Smooth muscle cell of the brain vasculature (primary cell): ENCODE measurements at regions not wholly inside any gene's neighbourhood (a gene's known extent, or its start where the extent isn't known, plus 50 kb on each side); places are given as distances from the start of the nearest gene placed in this dataset.
A peak's percentile ranks its signal among the peaks of the same experiment; 100 is the strongest.
"Not testable (repeated sequence)": the region's sequence is repeated elsewhere in the genome, so short reads cannot be mapped to it uniquely, and the experiment has no call there.

Experiments used
- DNase-seq: peaks from one replicate; pipeline ENCODE4 v3.0.0-alpha.2; 2012; ENCODE audit warnings: low read depth, low spot score

DNA sequence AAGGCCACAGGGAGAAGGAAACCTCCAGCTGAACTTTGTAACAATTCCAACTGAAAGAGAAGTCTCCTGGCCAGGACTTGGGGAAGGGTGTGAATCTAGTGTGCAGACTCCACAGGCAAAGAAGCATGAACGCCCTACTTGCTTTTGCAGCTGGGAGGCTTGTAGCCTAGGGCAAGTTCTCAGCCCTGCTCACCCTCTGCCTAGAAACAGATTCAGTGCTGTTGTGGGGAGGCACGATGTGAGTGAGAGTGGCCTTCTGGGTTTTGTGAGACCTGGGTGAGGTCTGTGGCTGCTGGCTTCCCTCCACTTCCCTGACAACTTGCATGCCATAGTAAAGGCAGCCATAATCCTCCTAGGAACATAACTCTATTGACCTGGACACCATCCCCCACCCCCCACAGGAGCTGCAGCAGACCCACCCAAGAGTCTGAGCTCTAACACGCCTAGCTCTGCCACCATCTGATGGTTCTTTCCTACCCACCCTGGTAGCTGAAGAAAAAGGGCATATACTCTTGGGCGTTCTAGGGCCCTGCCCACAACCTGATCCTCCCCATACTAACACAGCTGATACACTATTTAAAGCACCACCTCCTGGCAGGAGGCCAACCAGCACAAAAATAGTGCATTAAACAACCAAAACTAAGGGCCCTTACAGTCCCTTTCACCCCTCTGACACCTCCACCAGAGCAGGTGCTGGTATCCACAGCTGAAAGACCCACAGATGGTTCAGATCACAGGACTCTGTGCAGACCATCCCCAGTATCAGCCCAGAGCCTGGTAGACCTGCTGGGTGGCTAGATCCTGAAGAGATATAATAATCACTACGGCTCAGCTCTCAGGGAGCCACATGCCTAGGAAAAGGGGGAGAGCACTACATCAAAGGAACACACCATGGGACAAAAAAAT lies 426.5 kb downstream of the IGSF11 start:
- no peak for DNase-seq

DNA sequence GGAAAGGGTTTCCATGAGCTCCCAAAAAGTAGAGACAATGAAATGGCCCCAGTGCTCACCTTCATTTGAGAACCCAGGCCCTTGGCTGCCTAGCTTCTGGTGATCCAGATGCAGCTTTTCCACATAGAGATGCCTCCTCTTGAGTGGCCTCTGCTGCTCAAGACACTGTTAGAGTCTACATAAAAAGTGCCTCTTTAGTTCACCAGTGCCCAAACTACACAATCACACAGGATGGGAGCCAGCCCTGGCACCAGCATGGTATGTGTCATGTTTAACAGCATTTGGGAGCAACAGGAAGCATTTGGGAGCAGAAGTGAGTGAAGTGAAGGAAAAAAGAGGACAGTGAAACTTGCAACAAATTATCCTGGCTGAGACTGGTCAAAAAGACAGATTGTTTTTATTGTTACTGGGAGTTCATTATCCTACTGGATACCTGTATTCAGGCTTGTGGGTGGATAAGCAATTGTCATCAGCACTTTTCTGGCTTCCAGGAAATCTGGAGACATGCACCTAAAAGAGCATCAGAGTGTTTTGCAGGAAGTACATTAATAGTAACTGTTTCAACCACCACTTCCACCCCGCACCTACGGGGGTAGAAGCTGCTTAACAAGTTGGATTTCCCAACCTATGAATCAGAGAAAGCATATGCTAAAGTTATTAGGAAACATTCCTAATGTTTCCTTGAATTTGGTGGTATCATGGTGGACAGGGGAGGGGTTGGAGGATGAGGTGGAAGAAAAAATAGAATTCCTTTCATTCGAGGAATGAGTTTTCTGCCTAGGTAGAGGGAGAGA lies 416.2 kb downstream of the IGSF11 start:
- DNase-seq, result no peak

DNA sequence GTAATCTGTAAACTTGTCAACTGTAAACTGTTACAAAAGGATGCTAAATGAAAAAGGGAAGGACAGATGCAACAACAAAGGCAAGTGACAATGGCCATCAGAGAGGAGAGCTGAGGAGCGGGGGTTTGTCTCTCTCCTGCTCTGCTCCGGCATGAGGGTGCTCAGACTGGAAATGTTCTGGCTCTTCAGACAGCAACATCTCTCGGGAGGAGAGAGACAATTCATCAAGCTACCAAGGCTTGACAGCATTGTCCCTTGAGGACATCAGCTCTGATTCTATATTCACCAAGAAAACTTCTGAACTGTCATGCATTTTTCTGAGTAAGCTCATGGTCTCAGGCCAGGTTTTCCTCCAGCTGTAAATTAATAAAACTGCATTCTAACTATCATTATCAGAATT lies 408.2 kb downstream of the IGSF11 start:
- DNase-seq, result no peak

DNA sequence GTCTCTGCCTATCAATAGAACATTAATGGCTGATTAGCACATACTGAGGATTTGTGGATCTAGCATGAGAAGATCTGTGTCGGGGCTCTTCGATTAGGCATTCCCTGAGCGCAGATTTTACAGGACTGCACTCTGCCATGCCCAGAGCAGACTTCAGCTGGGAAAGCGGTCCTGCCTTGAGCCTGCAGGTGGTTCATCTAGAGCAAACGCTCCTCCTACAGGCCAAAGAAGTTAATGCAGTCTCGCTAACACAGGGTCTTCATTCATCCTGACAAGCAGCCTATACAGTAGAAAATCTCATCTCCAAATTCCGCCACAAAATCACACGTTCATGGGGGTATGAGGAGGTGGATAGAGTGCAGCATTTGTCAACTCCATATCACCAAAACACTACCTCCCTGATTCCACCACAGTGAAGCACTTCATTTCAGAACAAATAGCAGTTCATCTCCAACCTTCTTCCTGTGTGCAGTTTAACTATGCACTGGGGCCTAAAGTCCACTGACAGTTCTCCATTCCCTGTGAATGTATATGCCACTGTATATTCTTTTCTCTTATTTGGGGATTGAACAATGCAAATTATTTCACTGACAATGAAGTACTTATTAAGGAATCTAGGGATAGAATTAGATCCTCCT lies 405.8 kb downstream of the IGSF11 start:
- DNase-seq, result peak; percentile 24

DNA sequence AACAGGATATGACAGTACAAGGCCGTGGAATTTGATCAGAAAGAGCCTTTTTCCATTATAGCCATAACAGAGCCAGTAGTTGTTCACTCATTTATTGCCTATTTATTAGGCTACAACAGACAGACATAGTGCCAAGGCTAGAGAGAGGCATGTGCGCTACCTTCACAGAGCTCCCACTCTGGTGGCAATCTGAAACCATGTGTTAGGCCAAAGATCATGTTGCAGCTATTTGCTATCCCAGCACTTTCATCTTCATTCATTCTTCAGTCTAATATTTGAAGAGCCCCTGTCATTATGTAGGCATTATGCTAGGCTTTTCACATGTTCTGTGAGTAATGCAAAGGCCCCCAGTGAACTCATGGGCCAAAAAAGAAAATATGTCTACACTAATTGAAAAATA lies 404.8 kb downstream of the IGSF11 start:
- DNase-seq, result no peak

DNA sequence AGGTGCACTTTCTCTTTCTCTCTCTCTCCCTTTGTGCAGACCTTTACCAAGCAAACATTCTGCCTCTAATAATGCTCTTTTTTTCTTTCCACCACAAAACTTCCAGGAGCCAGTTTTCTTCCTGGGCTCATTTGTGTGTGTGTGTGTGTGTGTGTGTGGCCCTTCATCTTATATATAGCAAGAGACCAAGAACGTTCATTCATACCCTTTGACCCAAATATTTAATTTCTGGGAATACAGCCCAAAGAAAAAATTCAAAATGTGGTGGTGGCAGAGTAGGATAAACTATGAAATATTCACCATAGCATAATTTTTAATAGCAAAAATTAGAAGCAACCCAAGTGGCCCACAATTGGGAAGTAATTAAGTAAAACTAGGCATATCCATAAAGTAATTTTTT lies 398.9 kb downstream of the IGSF11 start:
- no peak for DNase-seq

DNA sequence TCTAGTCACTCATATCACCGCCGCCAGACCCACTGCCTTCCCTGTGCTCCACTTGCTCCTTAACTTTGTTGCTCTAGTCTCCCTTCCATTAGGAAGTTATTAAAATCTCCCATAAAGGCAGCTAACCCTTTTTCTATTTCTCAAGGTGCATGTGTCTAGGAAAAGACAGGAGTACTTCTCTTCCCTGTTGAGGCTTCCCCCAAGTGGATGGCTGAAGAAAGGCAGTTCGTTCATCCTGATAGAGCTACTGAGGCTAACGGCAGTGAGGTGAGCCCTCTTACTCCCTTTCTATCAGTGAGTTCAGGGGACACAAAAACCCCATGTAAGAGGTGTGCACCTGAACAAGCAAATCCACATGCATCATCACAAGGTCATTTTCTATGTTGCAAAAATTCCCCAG lies 397.8 kb downstream of the IGSF11 start:
- no peak for DNase-seq

DNA sequence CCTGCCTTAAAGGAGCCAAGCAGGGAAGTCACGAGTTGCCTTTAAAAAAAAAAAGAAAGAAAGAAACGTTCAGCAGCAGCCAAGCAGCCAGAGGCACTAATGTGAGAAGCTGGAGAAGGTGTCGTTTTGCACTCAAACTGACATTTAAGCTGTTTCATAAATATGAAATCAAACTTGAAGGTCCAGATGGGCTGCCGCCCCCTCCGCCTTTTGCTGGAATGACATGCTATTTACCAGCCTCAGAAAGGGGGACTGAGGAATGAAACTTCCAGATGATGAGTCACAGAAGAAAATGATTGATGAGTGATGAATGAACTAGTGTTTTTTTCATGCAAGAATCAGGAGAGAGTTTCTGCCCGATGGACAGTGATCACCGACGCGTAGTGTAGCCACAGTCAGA lies 396.8 kb downstream of the IGSF11 start:
- DNase-seq, result no peak

DNA sequence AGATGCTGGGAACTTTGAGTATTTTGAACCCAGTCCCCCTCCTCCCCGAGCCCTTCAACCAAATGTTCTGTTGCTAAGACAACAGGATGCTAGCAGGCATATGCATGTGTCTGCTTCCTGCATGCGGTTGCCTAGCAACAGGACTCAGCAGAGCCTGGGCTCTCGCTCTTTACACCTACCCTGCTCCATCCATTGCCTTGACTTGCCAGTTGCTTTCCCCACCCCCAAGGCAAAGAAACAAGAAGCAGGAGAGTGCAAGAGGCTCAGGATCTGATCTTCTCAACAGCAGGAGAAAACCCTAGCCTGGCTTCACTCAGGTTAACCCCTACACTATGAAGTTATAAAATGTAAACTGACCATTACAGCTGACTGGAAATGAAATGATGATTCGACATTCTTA lies 393.0 kb downstream of the IGSF11 start:
- no peak for DNase-seq

DNA sequence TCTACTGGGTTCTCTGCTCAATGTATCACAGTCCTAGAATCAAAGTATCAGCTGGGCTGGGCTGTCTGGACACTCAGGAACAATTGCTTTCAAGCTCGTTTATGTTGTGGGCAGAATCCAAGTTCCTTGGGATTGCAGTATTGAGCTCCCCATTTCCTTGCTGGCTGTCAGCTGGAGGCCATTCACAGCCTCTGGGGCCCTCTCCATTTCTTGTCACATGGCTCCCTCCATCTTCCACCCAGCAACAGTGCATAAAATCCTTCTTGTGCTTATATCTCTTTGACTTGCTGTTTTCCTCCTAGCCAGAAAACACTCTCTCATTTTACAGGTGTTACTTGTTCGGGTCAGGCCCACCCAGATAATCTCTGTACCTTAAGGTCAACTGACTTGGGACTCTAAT lies 363.5 kb downstream of the IGSF11 start:
- DNase-seq, result no peak

DNA sequence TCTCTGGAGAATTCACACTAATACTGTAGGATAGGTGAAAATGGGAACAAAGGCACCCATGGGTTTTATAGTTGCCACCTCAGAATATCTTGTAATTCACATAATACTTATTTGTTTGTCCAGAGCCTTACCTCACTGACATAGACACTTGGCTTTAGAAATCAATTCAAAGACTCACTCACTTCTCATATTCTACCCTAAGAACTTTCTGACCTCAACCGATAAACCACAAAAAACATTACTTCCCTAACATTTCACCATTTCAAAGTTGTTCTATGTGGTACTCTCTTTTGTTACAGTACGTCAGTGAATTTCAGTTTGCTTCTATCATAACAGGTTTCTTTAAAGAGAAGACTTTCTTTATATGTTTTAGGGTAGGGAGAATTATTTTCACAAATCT lies 359.3 kb downstream of the IGSF11 start:
- no peak for DNase-seq

DNA sequence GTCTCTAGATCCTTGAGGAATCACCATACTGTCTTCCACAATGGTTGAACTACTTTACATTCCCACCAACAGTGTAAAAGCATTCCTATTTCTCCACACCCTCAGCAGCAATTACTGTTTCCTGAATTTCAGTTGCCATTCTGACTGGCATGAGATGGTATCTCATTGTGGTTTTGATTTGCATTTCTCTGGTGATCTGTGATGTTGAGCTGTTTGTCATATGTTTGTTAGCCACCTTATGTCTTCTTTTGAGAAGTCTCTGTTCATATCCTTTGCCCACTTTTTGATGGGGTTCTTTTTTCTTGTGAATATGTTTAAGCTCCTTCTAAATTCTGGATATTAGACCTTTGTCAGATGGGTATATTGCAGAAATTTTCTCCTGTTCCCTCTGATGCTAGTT lies 356.0 kb downstream of the IGSF11 start:
- not testable (repeated sequence) for DNase-seq

DNA sequence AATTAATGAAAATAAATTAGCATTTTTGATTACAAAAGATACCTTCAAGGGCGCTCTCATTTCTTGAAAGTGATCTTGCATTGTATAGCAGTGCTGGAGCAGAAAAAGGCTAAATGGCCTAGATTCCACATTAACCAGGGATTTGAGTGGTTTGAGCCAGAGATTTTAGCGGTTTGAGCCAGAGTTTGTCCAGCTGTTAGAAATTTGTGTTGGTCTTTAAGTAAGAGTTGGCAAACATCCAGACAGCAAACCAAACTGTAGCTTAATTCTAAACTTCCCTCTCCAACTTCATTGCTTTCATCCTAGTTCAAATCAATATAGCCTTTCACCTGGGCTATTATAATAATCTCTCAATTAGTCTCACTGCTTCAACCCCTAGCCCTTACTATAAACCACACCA lies 351.7 kb downstream of the IGSF11 start:
- no peak for DNase-seq

DNA sequence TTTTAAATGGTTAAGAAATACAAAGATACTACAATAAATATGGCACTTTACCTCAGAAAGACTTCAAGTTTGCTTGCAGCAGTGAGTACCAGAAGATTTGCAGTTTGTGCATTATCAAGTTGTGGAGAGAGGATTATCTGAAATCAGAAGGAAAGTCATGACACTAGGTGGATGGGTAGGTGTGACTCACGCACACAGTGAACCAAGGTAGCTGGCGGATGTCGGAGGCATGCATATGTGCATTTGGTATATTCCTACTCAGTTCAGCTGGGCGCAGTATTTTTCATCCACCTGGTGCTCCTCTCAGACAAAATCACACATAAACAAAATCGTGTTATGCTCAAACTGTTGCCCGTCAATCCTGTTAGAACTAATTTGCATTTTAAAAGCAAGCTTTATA lies 351.0 kb downstream of the IGSF11 start:
- no peak for DNase-seq

DNA sequence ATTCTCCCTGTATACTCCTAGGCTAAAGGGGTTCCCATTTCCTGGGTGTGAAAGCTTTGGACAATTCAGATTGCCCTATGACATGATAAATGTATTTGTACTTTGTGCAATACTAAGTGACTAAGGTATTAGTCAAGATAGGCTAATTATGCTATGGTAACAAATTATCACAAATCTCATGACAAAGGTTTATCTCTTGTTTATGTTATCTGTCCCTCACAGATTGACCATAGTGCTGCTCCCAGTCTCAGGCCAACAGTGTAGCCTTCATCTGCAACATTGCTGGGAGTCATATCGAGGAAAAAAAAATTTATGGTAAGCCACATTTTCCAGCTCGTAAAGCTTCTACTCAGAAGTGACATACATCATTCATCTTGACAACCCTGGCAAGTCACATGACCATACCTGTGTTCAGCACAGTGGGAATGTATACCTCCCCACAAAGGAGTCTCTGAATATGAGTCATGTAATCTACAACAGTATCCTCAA lies 346.2 kb downstream of the IGSF11 start:
- no peak for DNase-seq

DNA sequence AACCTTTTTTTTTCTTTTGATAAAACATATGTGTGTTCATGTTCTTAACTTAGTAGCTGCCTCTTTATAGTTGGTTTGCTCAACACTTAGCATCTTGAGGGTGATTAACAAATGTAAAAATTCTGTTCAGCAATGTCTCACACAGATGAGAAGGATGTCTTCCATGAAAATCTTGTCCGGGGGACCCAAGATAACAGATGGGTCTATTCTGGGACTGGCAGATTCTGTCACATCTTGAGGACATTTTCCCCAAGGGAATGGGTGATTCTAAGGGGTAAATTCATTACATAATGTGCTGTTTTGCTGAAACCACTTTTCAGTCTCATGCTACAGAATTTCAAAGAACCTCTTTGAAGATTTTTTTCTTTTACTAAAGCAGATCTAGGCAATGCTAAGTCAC lies 342.2 kb downstream of the IGSF11 start:
- no peak for DNase-seq

DNA sequence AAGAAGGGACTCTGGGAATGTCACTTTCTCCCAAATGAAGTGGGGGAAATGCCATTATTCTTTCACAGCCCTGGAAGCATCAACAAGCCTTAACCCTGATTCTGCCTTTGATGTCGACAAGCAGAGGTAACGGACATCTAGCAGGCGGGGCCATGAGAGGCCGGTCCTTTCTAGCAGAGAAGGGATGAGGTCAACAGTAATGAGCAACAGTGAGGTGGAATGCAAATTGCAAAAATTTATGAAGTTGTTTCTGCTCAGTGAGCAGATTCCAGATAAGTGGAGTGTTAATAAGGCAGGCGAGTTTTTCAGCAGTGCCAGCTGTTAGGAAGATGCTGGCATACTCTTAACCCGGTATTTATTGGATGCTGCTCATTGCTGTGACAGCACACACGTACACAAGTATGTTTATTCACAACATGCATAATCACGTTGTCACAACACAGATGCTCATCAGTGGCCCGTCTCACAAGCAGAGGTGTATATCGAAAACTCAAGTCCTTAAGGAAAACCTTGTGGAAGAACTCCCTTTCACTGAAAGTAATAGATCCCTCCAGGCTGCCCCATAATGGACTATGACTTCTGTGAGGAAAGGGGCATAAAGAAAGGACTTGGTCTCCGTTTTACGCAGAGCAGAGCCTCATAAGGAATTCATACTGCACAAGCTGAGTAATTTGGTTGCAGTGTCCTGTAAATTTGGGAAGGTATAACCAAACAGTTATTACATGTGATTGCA lies 329.0 kb downstream of the IGSF11 start:
- no peak for DNase-seq

DNA sequence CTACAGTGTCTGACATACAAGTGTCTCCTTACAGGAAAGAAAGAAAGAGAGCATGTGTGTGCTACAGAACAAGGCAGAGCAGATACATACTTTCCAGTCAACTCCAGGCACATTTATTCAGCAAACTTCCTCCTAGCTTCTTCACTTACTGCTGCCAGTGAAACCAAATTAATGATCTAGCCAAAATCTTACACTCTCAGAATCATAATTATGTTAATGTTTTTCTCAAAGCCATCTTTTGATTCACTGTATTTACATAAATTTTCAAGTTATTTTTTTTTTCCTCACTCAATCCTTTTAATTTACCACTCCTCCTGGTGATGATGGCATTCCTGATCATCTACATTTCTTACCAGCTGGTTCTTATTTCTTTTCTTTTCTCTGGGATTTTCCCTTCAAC lies 326.7 kb downstream of the IGSF11 start:
- DNase-seq, result no peak

DNA sequence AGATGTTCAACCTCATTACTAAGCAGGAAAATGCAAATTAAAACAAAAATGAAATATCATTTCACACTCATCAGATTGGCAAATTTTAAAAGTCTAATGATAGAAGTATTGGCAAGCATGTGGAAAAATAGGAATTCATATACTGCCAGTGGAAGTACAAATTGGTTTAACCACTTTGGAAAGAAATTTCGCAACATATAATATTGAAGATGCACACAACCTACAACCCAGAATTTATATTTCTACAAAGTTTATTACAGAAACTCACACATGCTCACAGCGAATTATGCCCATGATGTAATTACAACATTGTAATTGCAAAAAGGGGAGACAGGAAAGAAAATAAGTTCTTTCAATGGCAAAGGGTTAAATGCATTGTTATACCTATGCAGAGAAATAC lies 324.1 kb downstream of the IGSF11 start:
- DNase-seq, result no peak

DNA sequence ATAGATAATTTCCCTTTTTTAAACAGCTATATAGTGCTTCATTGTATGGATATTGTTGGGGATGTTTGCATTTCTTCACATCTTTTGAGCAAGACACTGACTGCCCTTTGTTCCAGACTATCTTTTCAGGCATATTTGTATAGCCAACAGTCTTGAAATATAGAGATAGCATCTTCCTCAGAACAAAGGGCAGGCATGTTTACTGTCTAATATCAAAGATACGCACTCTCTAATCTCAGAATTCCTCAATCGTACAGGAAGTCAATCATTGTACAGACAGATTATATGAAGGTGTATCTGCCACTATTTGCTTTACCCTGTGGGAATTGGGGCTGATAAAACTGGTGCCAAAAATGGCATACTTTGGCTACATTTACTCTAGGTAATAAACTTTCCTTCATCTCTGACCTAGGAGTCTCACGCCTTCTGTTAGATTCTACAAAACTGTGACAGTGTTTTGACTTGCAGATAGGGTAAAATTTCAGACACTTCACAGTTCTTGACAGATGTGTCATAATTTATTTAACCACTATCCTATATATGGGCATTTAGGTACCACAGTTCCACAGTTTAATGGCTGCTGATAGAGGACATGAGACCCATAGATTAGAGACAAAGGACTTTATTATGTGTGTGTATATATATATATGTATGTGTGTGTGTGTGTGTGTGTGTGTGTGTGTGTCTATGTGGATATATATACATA lies 321.0 kb downstream of the IGSF11 start:
- no peak for DNase-seq

DNA sequence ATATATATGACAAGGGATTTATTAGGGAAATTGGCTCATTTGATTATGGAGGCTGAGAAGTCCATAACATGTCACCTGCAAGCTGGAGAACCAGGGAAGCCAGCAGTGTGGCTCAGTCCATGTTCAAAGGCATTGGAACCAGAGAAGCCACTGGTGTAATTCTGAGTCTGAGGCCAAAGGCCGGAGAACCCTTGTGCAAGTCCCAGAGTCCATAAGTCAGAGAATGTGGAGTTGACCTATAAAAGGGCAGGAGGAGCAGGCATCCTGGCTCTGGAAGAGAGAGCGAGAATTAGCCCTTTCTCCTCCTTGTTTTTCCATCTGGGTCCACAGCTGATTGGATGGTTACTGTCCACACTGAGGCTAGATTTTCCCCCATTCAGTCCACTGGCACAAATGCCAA lies 319.8 kb downstream of the IGSF11 start:
- no peak for DNase-seq
